ENCODE measurements at regions not wholly inside any gene's neighbourhood (a gene's known extent, or its start where the extent isn't known, plus 50 kb on each side); places are given as distances from the start of the nearest gene placed in this dataset.

GRCh38 chr7:46518713-46519112, 597.6 kb upstream of the IGFBP3 start:
- no peak for DNase-seq

GRCh38 chr7:46515844-46516590, 594.9 kb upstream of the IGFBP3 start:
- DNase-seq = no peak

- no peak for DNase-seq
Measured at GRCh38 chr7:46513447-46513848, 592.4 kb upstream of the IGFBP3 start.

GRCh38 chr7:46512891-46513413, 591.9 kb upstream of the IGFBP3 start:
- DNase-seq = no peak

GRCh38 chr7:46511442-46512215, 590.6 kb upstream of the IGFBP3 start:
- DNase-seq = no peak

- no peak for DNase-seq
Measured at GRCh38 chr7:46508583-46508982, 587.5 kb upstream of the IGFBP3 start.

GRCh38 chr7:46507560-46507959, 586.5 kb upstream of the IGFBP3 start:
- no peak for DNase-seq

GRCh38 chr7:46494441-46494840, 573.4 kb upstream of the IGFBP3 start:
- no peak for DNase-seq

GRCh38 chr7:46494028-46494427, 573.0 kb upstream of the IGFBP3 start:
- no peak for DNase-seq

GRCh38 chr7:46493196-46493595, 572.1 kb upstream of the IGFBP3 start:
- DNase-seq = no peak

- DNase-seq = no peak
Measured at GRCh38 chr7:46492466-46492865, 571.4 kb upstream of the IGFBP3 start.

GRCh38 chr7:46490406-46490805, 569.3 kb upstream of the IGFBP3 start:
- DNase-seq = no peak

GRCh38 chr7:46489106-46489505, 568.0 kb upstream of the IGFBP3 start:
- DNase-seq = no peak

- DNase-seq = no peak
Measured at GRCh38 chr7:46488607-46489006, 567.5 kb upstream of the IGFBP3 start.

GRCh38 chr7:46486256-46487206, 565.5 kb upstream of the IGFBP3 start:
- no peak for DNase-seq

GRCh38 chr7:46485481-46486065, 564.5 kb upstream of the IGFBP3 start:
- DNase-seq = no peak

GRCh38 chr7:46484906-46485305, 563.8 kb upstream of the IGFBP3 start:
- no peak for DNase-seq

- DNase-seq = no peak
Measured at GRCh38 chr7:46480619-46481018, 559.5 kb upstream of the IGFBP3 start.

- no peak for DNase-seq
Measured at GRCh38 chr7:46479680-46480079, 558.6 kb upstream of the IGFBP3 start.

- DNase-seq = no peak
Measured at GRCh38 chr7:46478046-46478445, 557.0 kb upstream of the IGFBP3 start.

- DNase-seq = no peak
Measured at GRCh38 chr7:46468753-46469356, 547.8 kb upstream of the IGFBP3 start.

- DNase-seq = no peak
Measured at GRCh38 chr7:46463170-46463569, 542.1 kb upstream of the IGFBP3 start.

Measured in NCI-H2171 treated with DMSO at 0.1 percent for 48 hours (cell line).